ENCODE measurements at regions not wholly inside any gene's neighbourhood (a gene's known extent, or its start where the extent isn't known, plus 50 kb on each side); places are given as distances from the start of the nearest gene placed in this dataset.

- Histone ChIP-seq H3K36me3 (replicated peaks in 1 of 2; ENCODE audit: control extremely low read depth in 1 of 2, control insufficient read depth in 1 of 2, extremely low read depth in 1 of 2, insufficient read depth in 2 of 2, low read length in 1 of 2) (no peaks in the 10 kb centered on the region), H3K27me3 (replicated peaks in 1 of 4; ENCODE audit: control extremely low read depth in 1 of 4, control insufficient read depth in 3 of 4, insufficient read depth in 4 of 4, low read length in 3 of 4) (no peaks in the 10 kb centered on the region), H3K4me1 (ENCODE audit: control insufficient read depth in 2 of 2, insufficient read depth in 2 of 2, low read length in 2 of 2) (no peaks in the 10 kb centered on the region), H3K79me2 (ENCODE audit: control insufficient read depth, insufficient read depth, low read length) (no peaks in the 10 kb centered on the region), H3K9ac (ENCODE audit: low read length) (no peak overlapping the region), H3K4me3 (ENCODE audit: control extremely low read depth in 1 of 5, extremely low read depth in 1 of 5, insufficient read depth in 1 of 5, low read depth in 2 of 5, low read length in 4 of 5) (no peak overlapping the region), H3K27ac (ENCODE audit: low read length in 2 of 2) (no peak overlapping the region), H2AFZ (ENCODE audit: insufficient read depth, low read depth, low read length, poor library complexity, severe bottlenecking) (no peak overlapping the region), H3K9me3 (ENCODE audit: control extremely low read depth in 1 of 3, control insufficient read depth in 2 of 3, insufficient read depth in 1 of 3, low read length in 2 of 3) (peaks cover 0 to 9% (median 0%) of the 10 kb centered on the region in 3 donors), H3K4me2 (replicated peaks; ENCODE audit: low read depth, low read length, poor library complexity, severe bottlenecking) (no peak overlapping the region), H4K20me1 (ENCODE audit: control insufficient read depth, insufficient read depth, low read length, poor library complexity, severe bottlenecking) (no peaks in the 10 kb centered on the region)
- CTCF ChIA-PET: no interaction called here
- no peak overlapping the region for H3K4me3 Mint-ChIP-seq
- no peaks in the 10 kb centered on the region for H3K27me3 Mint-ChIP-seq
- H3K9me3 Mint-ChIP-seq (ENCODE audit: insufficient read depth): peaks cover 4% of the 10 kb centered on the region
- H3K4me1 Mint-ChIP-seq: no peaks in the 10 kb centered on the region
- no peak for DNase-seq
- no peak for TF ChIP-seq EZH2 (IDR thresholded peaks at IDR 0.05; ENCODE audit: borderline replicate concordance, insufficient read depth, low read depth, low read length, poor library complexity, severe bottlenecking)
- no peak for TF ChIP-seq CTCF (IDR thresholded peaks at IDR 0.05)
- POLR2A ChIA-PET: no interaction called here
- ATAC-seq (ENCODE audit: low read depth): no peak
- no peak overlapping the region for H3K27ac Mint-ChIP-seq
- WGBS (ENCODE audit: insufficient coverage): 67% methylated on average over 1 of the region's 3 CpGs
- intact Hi-C loops (cut with micrococcal nuclease): no loop called here
Observed at GRCh38 chr4:160251522-160252170, 1148.8 kb downstream of the RAPGEF2 start.

- Histone ChIP-seq H3K36me3 (replicated peaks in 1 of 2; ENCODE audit: control extremely low read depth in 1 of 2, control insufficient read depth in 1 of 2, extremely low read depth in 1 of 2, insufficient read depth in 2 of 2, low read length in 1 of 2) (no peaks in the 10 kb centered on the region), H3K27ac (ENCODE audit: low read length in 2 of 2) (no peak overlapping the region), H3K9me3 (ENCODE audit: control extremely low read depth in 1 of 3, control insufficient read depth in 2 of 3, insufficient read depth in 1 of 3, low read length in 2 of 3) (peaks cover 0 to 7% (median 0%) of the 10 kb centered on the region in 3 donors), H2AFZ (ENCODE audit: insufficient read depth, low read depth, low read length, poor library complexity, severe bottlenecking) (no peak overlapping the region), H3K79me2 (ENCODE audit: control insufficient read depth, insufficient read depth, low read length) (no peaks in the 10 kb centered on the region), H3K4me3 (ENCODE audit: control extremely low read depth in 1 of 5, extremely low read depth in 1 of 5, insufficient read depth in 1 of 5, low read depth in 2 of 5, low read length in 4 of 5) (no peak overlapping the region), H3K4me2 (replicated peaks; ENCODE audit: low read depth, low read length, poor library complexity, severe bottlenecking) (no peak overlapping the region), H3K27me3 (replicated peaks in 1 of 4; ENCODE audit: control extremely low read depth in 1 of 4, control insufficient read depth in 3 of 4, insufficient read depth in 4 of 4, low read length in 3 of 4) (no peaks in the 10 kb centered on the region), H3K4me1 (ENCODE audit: control insufficient read depth in 2 of 2, insufficient read depth in 2 of 2, low read length in 2 of 2) (no peaks in the 10 kb centered on the region), H4K20me1 (ENCODE audit: control insufficient read depth, insufficient read depth, low read length, poor library complexity, severe bottlenecking) (no peaks in the 10 kb centered on the region), H3K9ac (ENCODE audit: low read length) (no peak overlapping the region)
- no peak for TF ChIP-seq EZH2 (IDR thresholded peaks at IDR 0.05; ENCODE audit: borderline replicate concordance, insufficient read depth, low read depth, low read length, poor library complexity, severe bottlenecking)
- no peak for TF ChIP-seq CTCF (IDR thresholded peaks at IDR 0.05)
- H3K27me3 Mint-ChIP-seq: no peaks in the 10 kb centered on the region
- no peaks in the 10 kb centered on the region for H3K4me1 Mint-ChIP-seq
- ATAC-seq (ENCODE audit: low read depth): no peak
- intact Hi-C loops (cut with micrococcal nuclease): no loop called here
- no peak overlapping the region for H3K27ac Mint-ChIP-seq
- WGBS (ENCODE audit: insufficient coverage): 100% methylated on average over 1 of the region's 2 CpGs
- no peak for DNase-seq
- ChIA-PET CTCF (no interaction called here), POLR2A (no interaction called here)
- no peak overlapping the region for H3K4me3 Mint-ChIP-seq
- peaks cover 4% of the 10 kb centered on the region for H3K9me3 Mint-ChIP-seq (ENCODE audit: insufficient read depth)
Observed at GRCh38 chr4:160257318-160257717, 1154.4 kb downstream of the RAPGEF2 start.

Measured in B cell (primary cell).